NB4 (cell line): ENCODE measurements at regions not wholly inside any gene's neighbourhood (a gene's known extent, or its start where the extent isn't known, plus 50 kb on each side); places are given as distances from the start of the nearest gene placed in this dataset.

Source experiments
- DNase-seq: peaks from one replicate; pipeline ENCODE4 v3.0.0; 2010; ENCODE audit warnings: low read depth
- H3K4me3 ChIP-seq: one replicate; pipeline ENCODE4 v1.5.1; 2011; ENCODE audit warnings: mild to moderate bottlenecking, low read depth, low read length, moderate library complexity
- MYC ChIP-seq: IDR thresholded peaks from 2 replicates; pipeline ENCODE4 v1.6.1; 2011; ENCODE audit warnings: low read depth, low read length
- POLR2A ChIP-seq: IDR thresholded peaks from 2 replicates; pipeline ENCODE4 v1.6.1; 2011; ENCODE audit warnings: mild to moderate bottlenecking; ENCODE audit not compliant: insufficient read length; ENCODE audit errors: extremely low read depth
- TF ChIP-seq, protein P1 (sequence below): IDR thresholded peaks from one replicate; pipeline ENCODE4 v1.5.1; 2012; ENCODE audit warnings: low read depth, low read length
- TF ChIP-seq, protein P2 (sequence below): IDR thresholded peaks from 2 replicates; pipeline ENCODE4 v1.6.1; 2011; ENCODE audit warnings: low read depth, low read length

DNA sequence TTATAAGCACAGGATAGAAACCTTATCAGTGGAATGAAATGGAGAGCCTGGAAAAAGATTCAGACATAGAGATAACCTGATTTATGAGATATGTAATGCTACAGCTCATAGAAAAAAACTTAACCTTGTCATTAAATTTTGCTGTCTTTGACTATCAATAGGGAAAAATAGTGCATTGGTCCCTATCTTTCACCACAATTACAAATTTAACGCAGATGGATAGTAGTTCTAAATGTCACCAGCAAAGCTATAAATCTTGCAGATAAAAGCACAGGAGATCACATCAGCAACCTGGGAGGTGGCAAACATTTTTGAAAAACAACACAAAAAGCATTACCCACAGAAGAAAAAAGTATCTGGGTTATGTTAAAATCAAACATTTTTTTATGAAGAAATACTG lies 831.6 kb downstream of the BRINP3 start:
- no peak for TF ChIP-seq MYC
- TF ChIP-seq, protein P1, sequence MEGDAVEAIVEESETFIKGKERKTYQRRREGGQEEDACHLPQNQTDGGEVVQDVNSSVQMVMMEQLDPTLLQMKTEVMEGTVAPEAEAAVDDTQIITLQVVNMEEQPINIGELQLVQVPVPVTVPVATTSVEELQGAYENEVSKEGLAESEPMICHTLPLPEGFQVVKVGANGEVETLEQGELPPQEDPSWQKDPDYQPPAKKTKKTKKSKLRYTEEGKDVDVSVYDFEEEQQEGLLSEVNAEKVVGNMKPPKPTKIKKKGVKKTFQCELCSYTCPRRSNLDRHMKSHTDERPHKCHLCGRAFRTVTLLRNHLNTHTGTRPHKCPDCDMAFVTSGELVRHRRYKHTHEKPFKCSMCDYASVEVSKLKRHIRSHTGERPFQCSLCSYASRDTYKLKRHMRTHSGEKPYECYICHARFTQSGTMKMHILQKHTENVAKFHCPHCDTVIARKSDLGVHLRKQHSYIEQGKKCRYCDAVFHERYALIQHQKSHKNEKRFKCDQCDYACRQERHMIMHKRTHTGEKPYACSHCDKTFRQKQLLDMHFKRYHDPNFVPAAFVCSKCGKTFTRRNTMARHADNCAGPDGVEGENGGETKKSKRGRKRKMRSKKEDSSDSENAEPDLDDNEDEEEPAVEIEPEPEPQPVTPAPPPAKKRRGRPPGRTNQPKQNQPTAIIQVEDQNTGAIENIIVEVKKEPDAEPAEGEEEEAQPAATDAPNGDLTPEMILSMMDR, result no peak
- TF ChIP-seq POLR2A, result no peak
- TF ChIP-seq, protein P2, sequence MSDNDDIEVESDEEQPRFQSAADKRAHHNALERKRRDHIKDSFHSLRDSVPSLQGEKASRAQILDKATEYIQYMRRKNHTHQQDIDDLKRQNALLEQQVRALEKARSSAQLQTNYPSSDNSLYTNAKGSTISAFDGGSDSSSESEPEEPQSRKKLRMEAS, result no peak
- H3K4me3 ChIP-seq, result no peak overlapping the region
- DNase-seq, result no peak

DNA sequence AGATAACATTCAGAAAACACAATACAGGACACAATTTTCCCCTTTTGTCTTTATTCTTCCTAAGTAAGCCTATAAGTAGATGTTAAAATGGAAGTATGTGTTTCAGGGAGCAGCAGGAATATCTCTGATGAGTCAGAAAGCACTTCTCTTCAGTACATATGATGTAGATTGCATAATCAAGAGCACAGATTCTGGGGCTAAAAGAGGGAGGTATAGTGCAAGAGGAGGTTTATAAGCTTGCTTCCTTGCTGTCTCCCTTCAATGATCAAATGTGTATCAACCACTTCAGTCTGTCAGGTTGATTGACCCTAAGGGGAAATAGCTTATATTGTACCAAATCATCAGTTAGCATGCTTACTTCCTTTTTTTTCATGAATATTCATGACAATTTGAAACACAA lies 822.8 kb downstream of the BRINP3 start:
- DNase-seq, result no peak
- no peak overlapping the region for H3K4me3 ChIP-seq
- TF ChIP-seq MYC (no peak), POLR2A (no peak)
- TF ChIP-seq, protein P2, result no peak
- TF ChIP-seq, protein P1, result no peak

DNA sequence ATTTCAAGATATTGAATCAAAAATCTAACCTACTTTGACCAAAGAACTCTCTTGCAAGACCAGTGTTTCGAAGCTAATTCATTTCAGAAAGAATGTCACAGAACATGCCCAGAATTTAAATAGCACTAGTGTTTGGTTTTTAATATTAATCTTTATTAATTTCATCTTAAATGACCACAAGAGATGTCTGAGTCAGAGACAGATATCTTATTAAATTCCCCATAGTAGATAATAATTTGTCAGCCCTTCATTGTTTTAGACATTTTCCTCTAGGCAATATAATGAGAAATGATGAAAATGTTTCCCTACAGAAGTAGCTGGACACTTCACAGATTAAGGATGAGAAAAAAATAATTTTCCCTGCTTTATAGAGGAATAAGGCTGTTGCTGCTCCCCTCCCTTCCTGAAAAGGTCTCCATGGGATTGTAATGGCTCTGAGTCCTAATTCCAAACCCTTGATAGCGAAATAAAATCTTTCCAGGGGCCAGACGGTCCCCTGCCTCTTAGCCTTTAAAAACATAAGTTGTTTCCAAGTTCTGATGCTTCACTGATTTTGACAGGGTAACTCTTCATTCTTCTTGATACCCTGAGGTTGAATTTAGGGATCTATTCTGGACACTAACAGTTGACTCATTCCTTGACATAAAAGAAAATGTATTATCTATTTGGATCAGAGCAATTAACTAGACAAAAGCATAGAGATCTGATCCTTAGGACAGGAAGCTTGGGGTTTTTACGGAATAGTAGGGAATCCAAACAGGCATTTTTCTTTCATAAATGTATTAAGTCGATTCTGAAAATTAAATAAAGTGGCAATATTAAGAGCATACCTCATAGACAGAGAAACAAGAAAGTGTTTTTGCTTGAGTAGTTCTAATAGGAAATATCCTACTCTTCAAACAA lies 820.8 kb downstream of the BRINP3 start:
- H3K4me3 ChIP-seq, result no peak overlapping the region
- TF ChIP-seq POLR2A (no peak), MYC (no peak)
- TF ChIP-seq, protein P2, result no peak
- TF ChIP-seq, protein P1, result no peak

DNA sequence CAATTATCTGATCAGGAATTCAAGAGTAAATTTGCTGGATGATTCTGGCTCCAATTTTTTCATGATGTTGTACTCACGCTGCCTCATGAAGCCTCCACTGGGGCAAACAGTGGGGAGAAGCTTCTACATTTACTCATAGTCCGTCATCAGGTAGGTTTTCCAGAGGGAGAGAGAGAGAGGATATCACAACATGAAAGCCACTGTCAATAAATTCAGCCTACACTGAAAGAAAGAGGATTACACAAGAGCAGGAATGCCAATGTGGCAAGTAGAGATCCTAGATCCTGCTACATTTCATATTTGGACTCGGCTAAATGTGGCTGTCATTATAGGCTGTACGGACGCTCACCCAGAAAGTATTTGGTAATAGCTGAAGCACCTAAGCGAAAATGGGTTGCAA lies 819.9 kb downstream of the BRINP3 start:
- no peak for DNase-seq
- TF ChIP-seq, protein P2, result no peak
- no peak for TF ChIP-seq POLR2A
- TF ChIP-seq, protein P1, result no peak
- TF ChIP-seq MYC, result no peak
- H3K4me3 ChIP-seq, result no peak overlapping the region

More for the DNA sequence above, 820.8 kb downstream of the BRINP3 start:
- DNase-seq, result no peak

DNA sequence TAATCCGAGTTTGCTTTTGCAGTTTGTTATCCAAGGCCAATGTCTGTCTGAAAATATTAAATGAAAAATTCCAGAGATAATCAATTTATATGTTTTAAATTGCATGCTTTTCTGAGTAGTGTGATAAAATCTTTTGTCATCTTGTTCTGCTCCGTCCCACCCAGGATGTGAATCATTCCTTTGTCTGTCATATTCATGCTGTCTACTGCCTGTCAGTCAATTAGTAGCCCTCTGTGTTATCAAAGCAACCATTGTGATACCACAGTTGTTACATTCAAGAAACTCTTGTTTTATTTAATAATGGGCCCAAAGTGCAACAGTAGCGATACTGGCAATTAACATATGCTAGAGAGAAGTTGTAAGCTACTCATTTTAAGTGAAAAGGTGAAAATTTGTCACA lies 819.3 kb downstream of the BRINP3 start:
- TF ChIP-seq, protein P2, result no peak
- TF ChIP-seq, protein P1, result no peak
- TF ChIP-seq POLR2A, result no peak
- no peak for TF ChIP-seq MYC
- H3K4me3 ChIP-seq, result no peak overlapping the region
- no peak for DNase-seq
